ENCODE measurements at regions not wholly inside any gene's neighbourhood (a gene's known extent, or its start where the extent isn't known, plus 50 kb on each side); places are given as distances from the start of the nearest gene placed in this dataset.

GRCh38 chr10:84783909-84784308 lies 455.5 kb downstream of the CCSER2 start:
- H3K9me2 ChIP-seq (replicated peaks; ENCODE audit: low read depth, low read length) = no peaks in the 10 kb centered on the region

DNA sequence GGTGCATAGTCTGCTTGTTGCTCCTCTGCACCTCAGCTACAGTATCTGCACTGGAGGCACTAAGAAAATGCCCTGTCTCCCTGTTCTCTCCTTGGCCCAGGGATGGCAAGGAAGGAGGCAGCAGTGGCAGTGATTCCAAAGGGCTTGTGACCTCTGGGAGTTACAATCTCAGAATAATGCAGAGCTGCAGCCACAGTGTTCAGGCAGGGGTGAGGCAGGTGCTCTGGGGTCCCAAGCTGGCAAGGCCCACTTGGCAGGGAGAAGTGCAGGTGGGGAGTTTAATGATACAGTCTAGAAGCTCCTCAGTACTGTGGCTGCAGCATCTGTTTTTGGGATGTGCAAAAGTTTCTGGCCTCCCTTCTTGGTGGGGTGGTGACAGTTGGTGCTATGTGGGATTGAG lies 456.4 kb downstream of the CCSER2 start:
- Histone ChIP-seq H3K4me1 (ENCODE audit: insufficient read depth, low read length, poor library complexity, severe bottlenecking) (no peaks in the 10 kb centered on the region), H4K20me1 (ENCODE audit: insufficient read depth, low read length, poor library complexity, severe bottlenecking) (no peaks in the 10 kb centered on the region), H3K79me2 (ENCODE audit: insufficient read depth, low read length) (no peaks in the 10 kb centered on the region), H2AFZ (ENCODE audit: low read length) (no peak overlapping the region), H3K36me3 (ENCODE audit: insufficient read depth, low read length) (no peaks in the 10 kb centered on the region), H3K4me3 (ENCODE audit: low read length, poor library complexity, severe bottlenecking) (no peak overlapping the region), H3K9me3 (ENCODE audit: insufficient read depth, low read depth, low read length) (no peaks in the 10 kb centered on the region), H3F3A (ENCODE audit: low read depth) (no peaks in the 10 kb centered on the region), H3K27me3 (ENCODE audit: insufficient read depth, low read length, poor library complexity, severe bottlenecking) (no peaks in the 10 kb centered on the region), H3K9me2 (replicated peaks; ENCODE audit: low read depth, low read length) (no peaks in the 10 kb centered on the region), H3K4me2 (ENCODE audit: low read depth, low read length, poor library complexity, severe bottlenecking) (no peak overlapping the region), H3K9ac (ENCODE audit: low read depth, low read length, poor library complexity, severe bottlenecking) (no peak overlapping the region)
- TF ChIP-seq CTCF (conservative IDR thresholded peaks at IDR 0.05; ENCODE audit: low read length) (no peak), EZH2phosphoT487 (IDR thresholded peaks at IDR 0.05; ENCODE audit: borderline replicate concordance) (no peak)

More at GRCh38 chr10:84783909-84784308, 455.5 kb downstream of the CCSER2 start:
- Histone ChIP-seq H3K27me3 (ENCODE audit: insufficient read depth, low read length, poor library complexity, severe bottlenecking) (no peaks in the 10 kb centered on the region), H3K4me1 (ENCODE audit: insufficient read depth, low read length, poor library complexity, severe bottlenecking) (no peaks in the 10 kb centered on the region), H4K20me1 (ENCODE audit: insufficient read depth, low read length, poor library complexity, severe bottlenecking) (no peaks in the 10 kb centered on the region), H3F3A (ENCODE audit: low read depth) (no peaks in the 10 kb centered on the region), H3K9ac (ENCODE audit: low read depth, low read length, poor library complexity, severe bottlenecking) (no peak overlapping the region), H3K36me3 (ENCODE audit: insufficient read depth, low read length) (no peaks in the 10 kb centered on the region), H3K79me2 (ENCODE audit: insufficient read depth, low read length) (no peaks in the 10 kb centered on the region), H3K9me3 (ENCODE audit: insufficient read depth, low read depth, low read length) (no peaks in the 10 kb centered on the region), H3K4me3 (ENCODE audit: low read length, poor library complexity, severe bottlenecking) (no peak overlapping the region), H2AFZ (ENCODE audit: low read length) (no peak overlapping the region), H3K4me2 (ENCODE audit: low read depth, low read length, poor library complexity, severe bottlenecking) (no peak overlapping the region)
- TF ChIP-seq CTCF (conservative IDR thresholded peaks at IDR 0.05; ENCODE audit: low read length) = no peak
- TF ChIP-seq EZH2phosphoT487 (IDR thresholded peaks at IDR 0.05; ENCODE audit: borderline replicate concordance) = no peak

- no peaks in the 10 kb centered on the region for H3K9me3 ChIP-seq (ENCODE audit: insufficient read depth, low read depth, low read length)
- H3K9me2 ChIP-seq (replicated peaks; ENCODE audit: low read depth, low read length) = 0 out of 2 replicates have a peak, but pooled peaks cover 4% of the 10 kb centered on the region
- H3K9ac ChIP-seq (ENCODE audit: low read depth, low read length, poor library complexity, severe bottlenecking) = no peak overlapping the region
- H2AFZ ChIP-seq (ENCODE audit: low read length) = no peak overlapping the region
- no peaks in the 10 kb centered on the region for H3K4me1 ChIP-seq (ENCODE audit: insufficient read depth, low read length, poor library complexity, severe bottlenecking)
- no peaks in the 10 kb centered on the region for H4K20me1 ChIP-seq (ENCODE audit: insufficient read depth, low read length, poor library complexity, severe bottlenecking)
- H3K79me2 ChIP-seq (ENCODE audit: insufficient read depth, low read length) = no peaks in the 10 kb centered on the region
- no peaks in the 10 kb centered on the region for H3F3A ChIP-seq (ENCODE audit: low read depth)
- H3K36me3 ChIP-seq (ENCODE audit: insufficient read depth, low read length) = no peaks in the 10 kb centered on the region
- H3K27me3 ChIP-seq (ENCODE audit: insufficient read depth, low read length, poor library complexity, severe bottlenecking) = no peaks in the 10 kb centered on the region
- no peak for TF ChIP-seq CTCF (conservative IDR thresholded peaks at IDR 0.05; ENCODE audit: low read length)
- H3K4me3 ChIP-seq (ENCODE audit: low read length, poor library complexity, severe bottlenecking) = no peak overlapping the region
- no peak overlapping the region for H3K4me2 ChIP-seq (ENCODE audit: low read depth, low read length, poor library complexity, severe bottlenecking)
Observed at GRCh38 chr10:84789026-84789425, 460.6 kb downstream of the CCSER2 start.

Data from Loucy (cell line).